Tibial nerve (tissue), 4 donors: ENCODE measurements at regions not wholly inside any gene's neighbourhood (a gene's known extent, or its start where the extent isn't known, plus 50 kb on each side); places are given as distances from the start of the nearest gene placed in this dataset.

Experiments
- CTCF ChIP-seq, 5 experiments: fragments of 200-600 bp in 3 of 5; fragments of 450-650 bp in 2 of 5; sonication (generic) in 3 of 5; IDR thresholded peaks; one replicate each; pipeline ENCODE4 v1.5.1; 2016 to 2019; ENCODE audit warnings: antibody characterized with exemption in 5 of 5, mild to moderate bottlenecking in 3 of 5, moderate library complexity in 2 of 5
- EP300 ChIP-seq, 2 donors: sonication (generic); formaldehyde crosslinking; IDR thresholded peaks; one replicate each; pipeline ENCODE4 v1.6.1; 2017; ENCODE audit warnings: antibody characterized with exemption in 2 of 2, mild to moderate bottlenecking in 1 of 2

- TF ChIP-seq CTCF (IDR thresholded peaks at IDR 0.05) (no peak), EP300 (IDR thresholded peaks at IDR 0.05) (no peak)
Measured at GRCh38 chr14:58830121-58830520, 192.4 kb downstream of the DACT1 start.
